Liver (tissue), 7 donors: ENCODE measurements at regions not wholly inside any gene's neighbourhood (a gene's known extent, or its start where the extent isn't known, plus 50 kb on each side); places are given as distances from the start of the nearest gene placed in this dataset.

Experiments used
- DNase-seq: peaks from one replicate; pipeline ENCODE4 v3.0.0-alpha.2; 2017; ENCODE audit warnings: low spot score
- H3K27ac ChIP-seq, 2 donors: one replicate each; pipeline ENCODE4 v1.7.0; 2013; ENCODE audit warnings: inconsistent platforms in 2 of 2, low read length in 2 of 2, control low read depth in 1 of 2, low read depth in 1 of 2, mild to moderate bottlenecking in 1 of 2
- H3K27me3 ChIP-seq, 4 donors: one replicate each; pipeline versions ENCODE4 v1.6.1 to v1.7.0; 2013; ENCODE audit warnings: low read length in 3 of 4, inconsistent platforms in 1 of 4, mild to moderate bottlenecking in 1 of 4, moderate library complexity in 1 of 4; ENCODE audit not compliant: control insufficient read depth in 4 of 4, insufficient read depth in 4 of 4
- H3K36me3 ChIP-seq, 4 donors: one replicate each; pipeline versions ENCODE4 v1.6.1 to v1.7.0; 2013; ENCODE audit warnings: low read length in 3 of 4, mild to moderate bottlenecking in 3 of 4, low read depth in 1 of 4, moderate library complexity in 1 of 4; ENCODE audit not compliant: control insufficient read depth in 4 of 4, insufficient read depth in 3 of 4
- H3K4me1 ChIP-seq, 4 donors: one replicate each; pipeline versions ENCODE4 v1.6.1 to v1.7.0; 2013; ENCODE audit warnings: low read length in 3 of 4, mild to moderate bottlenecking in 3 of 4, moderate library complexity in 1 of 4; ENCODE audit not compliant: control insufficient read depth in 4 of 4, insufficient read depth in 4 of 4
- H3K4me3 ChIP-seq, 3 donors: one replicate each; pipeline versions ENCODE4 v1.6.1 to v1.7.0; 2013; ENCODE audit warnings: low read length in 3 of 3, control low read depth in 1 of 3, low read depth in 1 of 3, mild to moderate bottlenecking in 1 of 3
- H3K9ac ChIP-seq, 2 donors: one replicate each; pipeline ENCODE4 v1.7.0; 2013; ENCODE audit warnings: low read length in 2 of 2, mild to moderate bottlenecking in 2 of 2, moderate library complexity in 2 of 2, control low read depth in 1 of 2, low read depth in 1 of 2
- H3K9me3 ChIP-seq, 4 donors: one replicate each; pipeline versions ENCODE4 v1.6.1 to v1.7.0; 2013; ENCODE audit warnings: low read length in 3 of 4; ENCODE audit not compliant: control insufficient read depth in 4 of 4
- EGR1 ChIP-seq, 2 donors: IDR thresholded peaks; 2 replicates each; pipeline ENCODE4 v1.6.1; 2016 to 2018; ENCODE audit warnings: antibody characterized with exemption in 2 of 2, low read depth in 2 of 2
- FOXA1 ChIP-seq: IDR thresholded peaks from 2 replicates; pipeline ENCODE4 v1.6.1; 2016; ENCODE audit warnings: antibody characterized with exemption
- FOXA2 ChIP-seq: IDR thresholded peaks from 2 replicates; pipeline ENCODE4 v1.6.1; 2016; ENCODE audit warnings: antibody characterized with exemption
- HNF4A ChIP-seq, 2 donors: conservative IDR thresholded peaks; 2 replicates each; pipeline ENCODE4 v1.6.1; 2016; ENCODE audit warnings: antibody characterized with exemption in 2 of 2, mild to moderate bottlenecking in 2 of 2
- HNF4G ChIP-seq: IDR thresholded peaks from 2 replicates; pipeline ENCODE4 v1.6.1; 2016; ENCODE audit warnings: antibody characterized with exemption
- JUND ChIP-seq, 2 donors: IDR thresholded peaks; 2 replicates each; pipeline ENCODE4 v1.6.1; 2016; ENCODE audit warnings: antibody characterized with exemption in 2 of 2
- RXRA ChIP-seq, 2 donors: IDR thresholded peaks; 2 replicates each; pipeline ENCODE4 v1.6.1; 2017 to 2018; ENCODE audit warnings: antibody characterized with exemption in 2 of 2, mild to moderate bottlenecking in 1 of 2
- SP1 ChIP-seq: IDR thresholded peaks from 2 replicates; pipeline ENCODE4 v1.6.1; 2018; ENCODE audit warnings: antibody characterized with exemption, mild to moderate bottlenecking
- WGBS: extraction: QIAGEN DNeasy Blood & Tissue Kit; methylation state at CpG from one replicate; pipeline ENCODE4 v1.1.7; 2013; 5-methylcytosine and 5-hydroxymethylcytosine counted together
- TF ChIP-seq, protein P1 (sequence below): IDR thresholded peaks from 2 replicates; pipeline ENCODE4 v1.6.1; 2016; ENCODE audit warnings: antibody characterized with exemption
- TF ChIP-seq, protein P2 (sequence below): IDR thresholded peaks from 2 replicates; pipeline ENCODE4 v1.6.1; 2016; ENCODE audit warnings: antibody characterized with exemption
- TF ChIP-seq, protein P3 (sequence below): IDR thresholded peaks from 2 replicates; pipeline ENCODE4 v1.6.1; 2016; ENCODE audit warnings: antibody characterized with exemption
- TF ChIP-seq, protein P4 (sequence below): IDR thresholded peaks from 2 replicates; pipeline ENCODE4 v1.6.1; 2016; ENCODE audit warnings: antibody characterized with exemption, mild to moderate bottlenecking
- donor health status: healthy.
- donor health status: healthy.
- donor health status: healthy.
- donor health status: healthy.

DNA sequence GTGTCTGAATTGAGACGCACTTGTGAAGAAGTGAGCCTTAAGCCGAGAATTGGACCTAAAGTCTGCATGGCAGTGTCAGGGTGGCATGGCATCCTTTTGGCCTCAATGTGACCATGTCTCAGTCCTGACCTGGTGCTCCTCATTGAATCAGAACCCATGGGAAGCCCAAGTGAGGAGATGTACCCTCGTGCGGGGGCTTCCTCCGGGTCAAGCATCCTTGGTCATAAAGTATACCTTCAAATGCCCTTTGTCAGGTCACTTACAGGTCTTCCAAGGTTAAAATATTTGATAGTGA lies 202.2 kb downstream of the GADD45G start:
- Histone ChIP-seq H3K4me1 (peaks cover 3 to 10% (median 8%) of the 10 kb centered on the region in 4 donors), H3K9me3 (no peaks in the 10 kb centered on the region), H3K27me3 (no peaks in the 10 kb centered on the region), H3K36me3 (no peaks in the 10 kb centered on the region), H3K4me3 (no peak overlapping the region), H3K9ac (no peak overlapping the region), H3K27ac (no peak overlapping the region)
- DNase-seq: no peak
- 96% methylated on average over 5 of the region's 5 CpGs for WGBS
- TF ChIP-seq, protein P1, sequence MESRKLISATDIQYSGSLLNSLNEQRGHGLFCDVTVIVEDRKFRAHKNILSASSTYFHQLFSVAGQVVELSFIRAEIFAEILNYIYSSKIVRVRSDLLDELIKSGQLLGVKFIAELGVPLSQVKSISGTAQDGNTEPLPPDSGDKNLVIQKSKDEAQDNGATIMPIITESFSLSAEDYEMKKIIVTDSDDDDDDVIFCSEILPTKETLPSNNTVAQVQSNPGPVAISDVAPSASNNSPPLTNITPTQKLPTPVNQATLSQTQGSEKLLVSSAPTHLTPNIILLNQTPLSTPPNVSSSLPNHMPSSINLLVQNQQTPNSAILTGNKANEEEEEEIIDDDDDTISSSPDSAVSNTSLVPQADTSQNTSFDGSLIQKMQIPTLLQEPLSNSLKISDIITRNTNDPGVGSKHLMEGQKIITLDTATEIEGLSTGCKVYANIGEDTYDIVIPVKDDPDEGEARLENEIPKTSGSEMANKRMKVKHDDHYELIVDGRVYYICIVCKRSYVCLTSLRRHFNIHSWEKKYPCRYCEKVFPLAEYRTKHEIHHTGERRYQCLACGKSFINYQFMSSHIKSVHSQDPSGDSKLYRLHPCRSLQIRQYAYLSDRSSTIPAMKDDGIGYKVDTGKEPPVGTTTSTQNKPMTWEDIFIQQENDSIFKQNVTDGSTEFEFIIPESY: no peak
- no peak for TF ChIP-seq HNF4A (conservative IDR thresholded peaks at IDR 0.05)
- TF ChIP-seq SP1: no peak
- TF ChIP-seq, protein P2, sequence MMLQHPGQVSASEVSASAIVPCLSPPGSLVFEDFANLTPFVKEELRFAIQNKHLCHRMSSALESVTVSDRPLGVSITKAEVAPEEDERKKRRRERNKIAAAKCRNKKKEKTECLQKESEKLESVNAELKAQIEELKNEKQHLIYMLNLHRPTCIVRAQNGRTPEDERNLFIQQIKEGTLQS: no peak
- TF ChIP-seq, protein P3, sequence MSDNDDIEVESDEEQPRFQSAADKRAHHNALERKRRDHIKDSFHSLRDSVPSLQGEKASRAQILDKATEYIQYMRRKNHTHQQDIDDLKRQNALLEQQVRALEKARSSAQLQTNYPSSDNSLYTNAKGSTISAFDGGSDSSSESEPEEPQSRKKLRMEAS: no peak
- TF ChIP-seq, protein P4, sequence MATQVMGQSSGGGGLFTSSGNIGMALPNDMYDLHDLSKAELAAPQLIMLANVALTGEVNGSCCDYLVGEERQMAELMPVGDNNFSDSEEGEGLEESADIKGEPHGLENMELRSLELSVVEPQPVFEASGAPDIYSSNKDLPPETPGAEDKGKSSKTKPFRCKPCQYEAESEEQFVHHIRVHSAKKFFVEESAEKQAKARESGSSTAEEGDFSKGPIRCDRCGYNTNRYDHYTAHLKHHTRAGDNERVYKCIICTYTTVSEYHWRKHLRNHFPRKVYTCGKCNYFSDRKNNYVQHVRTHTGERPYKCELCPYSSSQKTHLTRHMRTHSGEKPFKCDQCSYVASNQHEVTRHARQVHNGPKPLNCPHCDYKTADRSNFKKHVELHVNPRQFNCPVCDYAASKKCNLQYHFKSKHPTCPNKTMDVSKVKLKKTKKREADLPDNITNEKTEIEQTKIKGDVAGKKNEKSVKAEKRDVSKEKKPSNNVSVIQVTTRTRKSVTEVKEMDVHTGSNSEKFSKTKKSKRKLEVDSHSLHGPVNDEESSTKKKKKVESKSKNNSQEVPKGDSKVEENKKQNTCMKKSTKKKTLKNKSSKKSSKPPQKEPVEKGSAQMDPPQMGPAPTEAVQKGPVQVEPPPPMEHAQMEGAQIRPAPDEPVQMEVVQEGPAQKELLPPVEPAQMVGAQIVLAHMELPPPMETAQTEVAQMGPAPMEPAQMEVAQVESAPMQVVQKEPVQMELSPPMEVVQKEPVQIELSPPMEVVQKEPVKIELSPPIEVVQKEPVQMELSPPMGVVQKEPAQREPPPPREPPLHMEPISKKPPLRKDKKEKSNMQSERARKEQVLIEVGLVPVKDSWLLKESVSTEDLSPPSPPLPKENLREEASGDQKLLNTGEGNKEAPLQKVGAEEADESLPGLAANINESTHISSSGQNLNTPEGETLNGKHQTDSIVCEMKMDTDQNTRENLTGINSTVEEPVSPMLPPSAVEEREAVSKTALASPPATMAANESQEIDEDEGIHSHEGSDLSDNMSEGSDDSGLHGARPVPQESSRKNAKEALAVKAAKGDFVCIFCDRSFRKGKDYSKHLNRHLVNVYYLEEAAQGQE: no peak
- no peak for TF ChIP-seq FOXA2
- no peak for TF ChIP-seq FOXA1

DNA sequence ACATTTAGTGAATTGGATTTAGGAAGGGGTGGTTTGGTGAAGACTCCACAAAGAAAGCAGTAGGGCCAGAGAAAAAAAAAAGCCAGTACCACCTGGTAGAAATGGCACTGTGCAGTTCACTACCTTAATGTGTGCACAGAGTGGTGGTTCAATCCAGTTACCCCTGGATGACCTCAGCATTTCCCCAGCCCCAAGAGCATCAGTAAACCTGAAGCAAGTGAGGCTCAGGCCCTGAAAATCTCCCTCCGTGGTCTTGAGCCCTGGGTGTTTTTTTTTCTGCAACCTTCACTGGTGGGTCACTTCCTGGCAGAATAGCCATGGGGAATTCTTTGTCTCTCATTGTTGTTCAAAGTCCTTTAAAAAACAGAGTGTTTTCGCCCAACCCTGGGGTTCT lies 202.9 kb downstream of the GADD45G start:
- no peak overlapping the region for H3K27ac ChIP-seq
- no peaks in the 10 kb centered on the region for H3K27me3 ChIP-seq
- H3K9me3 ChIP-seq: no peaks in the 10 kb centered on the region
- no peak overlapping the region for H3K4me3 ChIP-seq
- H3K4me1 ChIP-seq: peaks cover 3 to 6% (median 4%) of the 10 kb centered on the region in 4 donors
- H3K9ac ChIP-seq: no peak overlapping the region
- no peaks in the 10 kb centered on the region for H3K36me3 ChIP-seq
- WGBS: 85% methylated on average over 2 of the region's 2 CpGs
- TF ChIP-seq EGR1 (IDR thresholded peaks at IDR 0.05; ENCODE audit: low read depth in 2 of 2) (no peak), JUND (IDR thresholded peaks at IDR 0.05) (no peak), HNF4A (conservative IDR thresholded peaks at IDR 0.05) (no peak), HNF4G (no peak), SP1 (no peak), FOXA1 (no peak), RXRA (IDR thresholded peaks at IDR 0.05) (no peak)
- TF ChIP-seq, protein P4: no peak
- no peak for DNase-seq
